ENCODE measurements at regions not wholly inside any gene's neighbourhood (a gene's known extent, or its start where the extent isn't known, plus 50 kb on each side); places are given as distances from the start of the nearest gene placed in this dataset.

DNA sequence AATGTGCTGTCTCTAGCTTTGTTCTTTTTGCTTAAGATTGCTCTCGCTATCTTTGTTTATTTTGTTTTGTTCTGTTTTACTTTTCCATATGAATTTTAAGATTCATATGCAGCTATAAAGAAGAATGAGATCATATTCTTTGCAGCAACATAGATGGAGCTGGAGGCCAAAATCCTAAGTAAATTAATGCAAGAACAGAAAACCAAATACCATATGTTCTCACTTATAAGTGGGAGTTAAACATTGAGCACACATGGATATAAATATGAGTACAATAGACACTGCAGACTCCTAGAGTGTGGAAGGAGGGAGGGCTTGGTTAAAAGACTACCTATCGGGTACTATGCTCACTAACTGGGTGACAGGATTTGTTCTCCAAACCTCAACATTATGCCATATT is 237.8 kb downstream of the TRAM1L1 start:
- TF ChIP-seq, protein P1, sequence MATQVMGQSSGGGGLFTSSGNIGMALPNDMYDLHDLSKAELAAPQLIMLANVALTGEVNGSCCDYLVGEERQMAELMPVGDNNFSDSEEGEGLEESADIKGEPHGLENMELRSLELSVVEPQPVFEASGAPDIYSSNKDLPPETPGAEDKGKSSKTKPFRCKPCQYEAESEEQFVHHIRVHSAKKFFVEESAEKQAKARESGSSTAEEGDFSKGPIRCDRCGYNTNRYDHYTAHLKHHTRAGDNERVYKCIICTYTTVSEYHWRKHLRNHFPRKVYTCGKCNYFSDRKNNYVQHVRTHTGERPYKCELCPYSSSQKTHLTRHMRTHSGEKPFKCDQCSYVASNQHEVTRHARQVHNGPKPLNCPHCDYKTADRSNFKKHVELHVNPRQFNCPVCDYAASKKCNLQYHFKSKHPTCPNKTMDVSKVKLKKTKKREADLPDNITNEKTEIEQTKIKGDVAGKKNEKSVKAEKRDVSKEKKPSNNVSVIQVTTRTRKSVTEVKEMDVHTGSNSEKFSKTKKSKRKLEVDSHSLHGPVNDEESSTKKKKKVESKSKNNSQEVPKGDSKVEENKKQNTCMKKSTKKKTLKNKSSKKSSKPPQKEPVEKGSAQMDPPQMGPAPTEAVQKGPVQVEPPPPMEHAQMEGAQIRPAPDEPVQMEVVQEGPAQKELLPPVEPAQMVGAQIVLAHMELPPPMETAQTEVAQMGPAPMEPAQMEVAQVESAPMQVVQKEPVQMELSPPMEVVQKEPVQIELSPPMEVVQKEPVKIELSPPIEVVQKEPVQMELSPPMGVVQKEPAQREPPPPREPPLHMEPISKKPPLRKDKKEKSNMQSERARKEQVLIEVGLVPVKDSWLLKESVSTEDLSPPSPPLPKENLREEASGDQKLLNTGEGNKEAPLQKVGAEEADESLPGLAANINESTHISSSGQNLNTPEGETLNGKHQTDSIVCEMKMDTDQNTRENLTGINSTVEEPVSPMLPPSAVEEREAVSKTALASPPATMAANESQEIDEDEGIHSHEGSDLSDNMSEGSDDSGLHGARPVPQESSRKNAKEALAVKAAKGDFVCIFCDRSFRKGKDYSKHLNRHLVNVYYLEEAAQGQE (IDR thresholded peaks at IDR 0.05; ENCODE audit: low read depth), result no peak
- TF ChIP-seq, protein P2, sequence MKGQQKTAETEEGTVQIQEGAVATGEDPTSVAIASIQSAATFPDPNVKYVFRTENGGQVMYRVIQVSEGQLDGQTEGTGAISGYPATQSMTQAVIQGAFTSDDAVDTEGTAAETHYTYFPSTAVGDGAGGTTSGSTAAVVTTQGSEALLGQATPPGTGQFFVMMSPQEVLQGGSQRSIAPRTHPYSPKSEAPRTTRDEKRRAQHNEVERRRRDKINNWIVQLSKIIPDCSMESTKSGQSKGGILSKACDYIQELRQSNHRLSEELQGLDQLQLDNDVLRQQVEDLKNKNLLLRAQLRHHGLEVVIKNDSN (IDR thresholded peaks at IDR 0.05), result no peak
- TF ChIP-seq NFIC (IDR thresholded peaks at IDR 0.05), result no peak
- no peak for TF ChIP-seq ZBTB7A (IDR thresholded peaks at IDR 0.05; ENCODE audit: low read depth)
- TF ChIP-seq, protein P3, sequence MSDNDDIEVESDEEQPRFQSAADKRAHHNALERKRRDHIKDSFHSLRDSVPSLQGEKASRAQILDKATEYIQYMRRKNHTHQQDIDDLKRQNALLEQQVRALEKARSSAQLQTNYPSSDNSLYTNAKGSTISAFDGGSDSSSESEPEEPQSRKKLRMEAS (IDR thresholded peaks at IDR 0.05), result no peak
- TF ChIP-seq TEAD4 (IDR thresholded peaks at IDR 0.05), result no peak
- TF ChIP-seq EP300 (IDR thresholded peaks at IDR 0.05; ENCODE audit: borderline replicate concordance), result no peak

DNA sequence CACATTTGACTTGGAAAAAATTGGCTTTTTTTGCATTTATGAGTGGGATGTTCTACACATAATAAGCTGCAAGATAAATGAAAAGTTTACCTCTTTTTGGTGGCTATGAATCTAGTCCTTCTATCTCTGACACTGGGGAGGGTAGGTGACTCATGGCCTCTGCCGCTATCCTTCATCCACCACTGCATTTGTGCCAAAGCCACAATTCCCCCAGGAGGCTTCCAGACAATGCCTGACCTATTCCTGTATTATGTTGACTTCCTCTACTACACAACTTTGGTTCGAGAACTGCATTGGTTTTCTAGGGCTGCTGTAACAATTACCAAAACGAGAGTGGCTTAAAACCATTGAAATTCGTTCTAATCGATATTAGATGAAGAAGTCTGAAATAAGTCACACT is 245.6 kb downstream of the TRAM1L1 start:
- TF ChIP-seq TEAD4 (IDR thresholded peaks at IDR 0.05) (no peak), CREB1 (IDR thresholded peaks at IDR 0.05; ENCODE audit: low read depth) (no peak), TCF12 (IDR thresholded peaks at IDR 0.05; ENCODE audit: low read depth) (no peak), EGR1 (IDR thresholded peaks at IDR 0.05) (no peak)

DNA sequence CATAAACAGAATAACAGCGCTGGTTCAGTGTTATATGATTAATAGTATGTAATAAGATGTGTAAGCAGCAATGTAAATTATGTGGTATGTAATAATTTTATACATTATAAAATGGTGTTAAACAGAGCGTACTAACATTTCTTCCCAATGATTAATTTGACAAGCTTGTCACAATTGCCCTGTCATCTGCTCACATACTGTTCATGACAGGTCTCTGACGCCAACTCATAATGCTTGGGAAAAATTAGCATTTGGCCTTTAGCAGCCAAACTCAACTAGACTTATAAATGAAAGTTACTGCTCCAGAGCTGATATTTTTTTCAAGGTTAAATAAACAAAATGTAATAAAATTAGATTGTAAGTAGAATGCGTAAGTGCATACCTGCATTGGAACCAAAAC is 246.8 kb downstream of the TRAM1L1 start:
- no peak for TF ChIP-seq YY1 (IDR thresholded peaks at IDR 0.05; ENCODE audit: low read depth)
- TF ChIP-seq, protein P2 (IDR thresholded peaks at IDR 0.05), result no peak
- TF ChIP-seq CREB1 (IDR thresholded peaks at IDR 0.05; ENCODE audit: low read depth), result no peak
- TF ChIP-seq FOXM1 (IDR thresholded peaks at IDR 0.05; ENCODE audit: borderline replicate concordance, low read depth), result no peak
- no peak for TF ChIP-seq TAF1 (IDR thresholded peaks at IDR 0.05; ENCODE audit: low read depth)
- TF ChIP-seq, protein P3 (IDR thresholded peaks at IDR 0.05), result no peak
- TF ChIP-seq, protein P1 (IDR thresholded peaks at IDR 0.05; ENCODE audit: low read depth), result no peak
- TF ChIP-seq ZBTB7A (IDR thresholded peaks at IDR 0.05; ENCODE audit: low read depth), result no peak
- TF ChIP-seq CEBPB (IDR thresholded peaks at IDR 0.05), result no peak
- TF ChIP-seq RAD21 (IDR thresholded peaks at IDR 0.05; ENCODE audit: low read depth), result no peak
- TF ChIP-seq EGR1 (IDR thresholded peaks at IDR 0.05), result no peak
- TF ChIP-seq NFIC (IDR thresholded peaks at IDR 0.05), result no peak
- TF ChIP-seq TCF12 (IDR thresholded peaks at IDR 0.05; ENCODE audit: low read depth), result no peak
- TF ChIP-seq TEAD4 (IDR thresholded peaks at IDR 0.05), result no peak
- TF ChIP-seq EP300 (IDR thresholded peaks at IDR 0.05; ENCODE audit: borderline replicate concordance), result no peak

DNA sequence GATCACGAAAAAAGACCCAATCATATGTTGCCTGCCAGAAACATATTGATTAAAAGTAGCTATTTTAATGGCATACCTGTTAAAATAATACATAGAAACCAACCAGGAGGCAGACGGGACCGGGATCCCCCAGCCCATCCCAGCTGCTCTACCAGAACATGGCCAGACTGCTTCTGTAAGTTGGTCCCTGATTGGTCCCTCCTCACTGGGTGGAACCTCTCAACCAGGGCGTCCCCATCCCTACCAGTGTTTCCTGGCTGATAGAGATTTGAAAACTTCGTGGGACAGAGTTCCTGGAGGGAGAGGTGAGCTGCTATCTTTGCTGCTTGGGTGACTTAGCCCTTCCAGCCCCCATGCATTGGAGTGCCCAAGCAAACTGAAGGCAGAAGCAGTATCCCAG is 256.2 kb downstream of the TRAM1L1 start:
- no peak for TF ChIP-seq EGR1 (IDR thresholded peaks at IDR 0.05)
- no peak for TF ChIP-seq ZBTB7A (IDR thresholded peaks at IDR 0.05; ENCODE audit: low read depth)
- no peak for TF ChIP-seq CEBPB (IDR thresholded peaks at IDR 0.05)
- no peak for TF ChIP-seq RAD21 (IDR thresholded peaks at IDR 0.05; ENCODE audit: low read depth)

DNA sequence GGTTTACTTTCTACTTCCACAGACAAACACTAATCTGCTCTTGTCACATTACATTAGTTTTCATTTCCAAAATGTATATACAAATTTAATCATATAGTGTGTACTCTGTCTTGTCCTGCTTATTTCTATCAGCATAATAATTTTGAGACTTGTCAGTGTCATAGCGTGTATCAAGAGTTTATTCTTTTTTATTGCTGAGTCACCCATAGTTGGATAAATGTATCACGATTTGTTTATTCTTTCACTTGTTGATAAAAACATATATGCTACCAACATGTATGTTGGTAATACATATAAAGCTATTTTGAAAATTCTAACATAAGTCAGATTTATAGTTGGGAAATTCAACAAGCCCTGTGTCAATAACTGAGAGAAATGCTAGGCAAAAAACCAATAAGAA is 261.2 kb downstream of the TRAM1L1 start:
- no peak for TF ChIP-seq RAD21 (IDR thresholded peaks at IDR 0.05; ENCODE audit: low read depth)
- no peak for TF ChIP-seq EGR1 (IDR thresholded peaks at IDR 0.05)
- TF ChIP-seq, protein P1 (IDR thresholded peaks at IDR 0.05; ENCODE audit: low read depth), result no peak
- TF ChIP-seq TEAD4 (IDR thresholded peaks at IDR 0.05), result no peak
- TF ChIP-seq FOXM1 (IDR thresholded peaks at IDR 0.05; ENCODE audit: borderline replicate concordance, low read depth), result no peak
- TF ChIP-seq, protein P3 (IDR thresholded peaks at IDR 0.05), result no peak
- TF ChIP-seq NFIC (IDR thresholded peaks at IDR 0.05), result no peak
- TF ChIP-seq CEBPB (IDR thresholded peaks at IDR 0.05), result no peak
- TF ChIP-seq TCF12 (IDR thresholded peaks at IDR 0.05; ENCODE audit: low read depth), result no peak
- no peak for TF ChIP-seq TAF1 (IDR thresholded peaks at IDR 0.05; ENCODE audit: low read depth)
- no peak for TF ChIP-seq EP300 (IDR thresholded peaks at IDR 0.05; ENCODE audit: borderline replicate concordance)
- TF ChIP-seq, protein P2 (IDR thresholded peaks at IDR 0.05), result no peak
- TF ChIP-seq YY1 (IDR thresholded peaks at IDR 0.05; ENCODE audit: low read depth), result no peak
- no peak for TF ChIP-seq ZBTB7A (IDR thresholded peaks at IDR 0.05; ENCODE audit: low read depth)
- no peak for TF ChIP-seq CREB1 (IDR thresholded peaks at IDR 0.05; ENCODE audit: low read depth)
